HCT116 (cell line): ENCODE measurements at regions not wholly inside any gene's neighbourhood (a gene's known extent, or its start where the extent isn't known, plus 50 kb on each side); places are given as distances from the start of the nearest gene placed in this dataset.

ENCODE experiments used
- ATAC-seq: fragments of 200-7000 bp; cut with Tn5 transposase; 2 replicates; pipeline ENCODE4 v1.9.1; 2020; ENCODE audit warnings: mild to moderate bottlenecking, moderate library complexity
- BruUV-seq: library from RNA; stranded (reverse); fragments of 400-500 nt; replicated peaks from 2 replicates; lab custom pipeline; 2021; lab: Mats Ljungman, UMichigan
- CTCF ChIA-PET: fragments of 300-600 bp; sonication (Branson Sonifier 250); formaldehyde crosslinking; loops from one replicate; lab custom pipeline; 2021; ENCODE audit warnings: antibody characterized with exemption; lab: Charles Lee
- POLR2A ChIA-PET: fragments of 300-600, 350-600 bp; sonication (Branson Sonifier 250); formaldehyde crosslinking; loops from one replicate; lab custom pipeline; 2021; ENCODE audit warnings: antibody characterized with exemption; lab: Charles Lee
- RAD21 ChIA-PET, 2 experiments: fragments of 300-600 bp; sonication (Branson Sonifier 250); formaldehyde crosslinking; loops; one replicate each; lab custom pipeline; 2023; ENCODE audit warnings: low total read pairs in 2 of 2; ENCODE audit not compliant: uncharacterized antibody in 2 of 2, unreplicated experiment in 2 of 2, low non-redundant PET in 1 of 2; lab: Charles Lee
- DNase-seq: peaks from one replicate; pipeline ENCODE4 v3.0.0-alpha.2; 2010; ENCODE audit warnings: low read depth, low spot score
- H2AFZ ChIP-seq: fragments of 200-600 bp; shearing (Covaris generic), sonication (generic); 2 replicates; pipeline ENCODE4 v1.6.1; 2017; ENCODE audit warnings: low read depth, mixed run types, mixed read lengths, antibody characterized with exemption, low read length; ENCODE audit not compliant: poor library complexity, severe bottlenecking
- H3K27ac ChIP-seq: 2 replicates; pipeline ENCODE4 v1.5.1; 2012; ENCODE audit warnings: low read depth, low read length
- H3K27me3 ChIP-seq: fragments of 200-600 bp; sonication (generic); 2 replicates; pipeline ENCODE4 v1.6.1; 2016; ENCODE audit warnings: mixed run types, low read length, mixed read lengths; ENCODE audit not compliant: insufficient read depth
- H3K36me3 ChIP-seq, 2 experiments: fragments of 200-500 bp in 1 of 2; fragments of 200-600 bp in 1 of 2; sonication (Bioruptor generic) in 1 of 2; sonication (generic) in 1 of 2; 2 replicates each; pipeline versions ENCODE4 v1.5.1 to v1.6.1; 2014 to 2016; ENCODE audit warnings: low read length in 2 of 2, inconsistent platforms in 1 of 2, mixed read lengths in 1 of 2, mixed run types in 1 of 2; ENCODE audit not compliant: insufficient read depth in 2 of 2, control insufficient read depth in 1 of 2
- H3K4me1 ChIP-seq, 2 experiments: fragments of 200-600 bp in 1 of 2; sonication (generic) in 1 of 2; 2 replicates each; pipeline versions ENCODE4 v1.5.1 to v1.6.1; 2012 to 2017; ENCODE audit warnings: low read length in 2 of 2, inconsistent platforms in 1 of 2, mild to moderate bottlenecking in 1 of 2, mixed read lengths in 1 of 2, mixed run types in 1 of 2, moderate library complexity in 1 of 2; ENCODE audit not compliant: insufficient read depth in 2 of 2, control insufficient read depth in 1 of 2
- H3K4me2 ChIP-seq: fragments of 200-600 bp; sonication (generic); 2 replicates; pipeline ENCODE4 v1.6.1; 2017; ENCODE audit warnings: mixed run types, low read length, mixed read lengths
- H3K4me3 ChIP-seq, 2 experiments: fragments of 200-600 bp in 1 of 2; sonication (generic) in 1 of 2; replicated peaks in 1 of 2; 2 replicates each; pipeline ENCODE4 v1.5.1; 2011 to 2016; ENCODE audit warnings: low read length in 2 of 2, control low read depth in 1 of 2, low read depth in 1 of 2, mild to moderate bottlenecking in 1 of 2, mixed read lengths in 1 of 2, mixed run types in 1 of 2
- H3K79me2 ChIP-seq: fragments of 200-600 bp; sonication (generic); 2 replicates; pipeline ENCODE4 v1.6.1; 2017; ENCODE audit warnings: mild to moderate bottlenecking, mixed run types, low read length, moderate library complexity, mixed read lengths; ENCODE audit not compliant: insufficient read depth
- H3K9ac ChIP-seq: fragments of 200-600 bp; sonication (generic); 2 replicates; pipeline ENCODE4 v1.6.1; 2016; ENCODE audit warnings: low read length, mixed read lengths
- H3K9me2 ChIP-seq: fragments of 200-600 bp; sonication (generic), shearing (Covaris generic); 2 replicates; pipeline ENCODE4 v1.6.1; 2017; ENCODE audit warnings: mixed run types, mild to moderate bottlenecking, moderate library complexity; ENCODE audit not compliant: insufficient read depth
- H3K9me3 ChIP-seq, 2 experiments: fragments of 200-500 bp in 1 of 2; fragments of 200-600 bp in 1 of 2; sonication (Bioruptor generic) in 1 of 2; sonication (generic) in 1 of 2; 2 replicates each; pipeline ENCODE4 v1.6.1; 2014 to 2017; ENCODE audit warnings: low read length in 2 of 2, mixed read lengths in 2 of 2, inconsistent platforms in 1 of 2, low read depth in 1 of 2, mild to moderate bottlenecking in 1 of 2, mixed run types in 1 of 2, moderate library complexity in 1 of 2; ENCODE audit not compliant: control insufficient read depth in 1 of 2, insufficient read depth in 1 of 2
- H4K20me1 ChIP-seq: fragments of 200-600 bp; sonication (generic), shearing (Covaris generic); 2 replicates; pipeline ENCODE4 v1.6.1; 2017; ENCODE audit warnings: mixed run types, mild to moderate bottlenecking, moderate library complexity; ENCODE audit not compliant: insufficient read depth
- CBX3 ChIP-seq: IDR thresholded peaks from 2 replicates; pipeline ENCODE4 v1.6.1; 2012; ENCODE audit warnings: low read depth
- CEBPB ChIP-seq: IDR thresholded peaks from 2 replicates; pipeline ENCODE4 v1.6.1; 2012; ENCODE audit warnings: low read depth
- ELF1 ChIP-seq: IDR thresholded peaks from 2 replicates; pipeline ENCODE4 v1.6.1; 2012; ENCODE audit warnings: low read depth, borderline replicate concordance
- EZH2 ChIP-seq: fragments of 200-600 bp; sonication (generic); IDR thresholded peaks from 2 replicates; pipeline ENCODE4 v1.6.1; 2017; ENCODE audit warnings: antibody characterized with exemption, mixed run types
- FOSL1 ChIP-seq: IDR thresholded peaks from 2 replicates; pipeline ENCODE4 v1.6.1; 2012; ENCODE audit warnings: low read depth
- JUND ChIP-seq: IDR thresholded peaks from 2 replicates; pipeline ENCODE4 v1.6.1; 2012
- MAX ChIP-seq: IDR thresholded peaks from 2 replicates; pipeline ENCODE4 v1.6.1; 2012
- POLR2A ChIP-seq: IDR thresholded peaks from 2 replicates; pipeline ENCODE4 v1.7.0; 2011; ENCODE audit warnings: borderline replicate concordance; ENCODE audit not compliant: insufficient read depth, insufficient read length; ENCODE audit errors: extremely low read depth
- POLR2AphosphoS5 ChIP-seq: IDR thresholded peaks from 2 replicates; pipeline ENCODE4 v1.6.1; 2011; ENCODE audit warnings: mild to moderate bottlenecking, low read depth, low read length, moderate library complexity
- RAD21 ChIP-seq: IDR thresholded peaks from 2 replicates; pipeline ENCODE4 v1.6.1; 2012; ENCODE audit warnings: low read depth, mild to moderate bottlenecking
- SIN3A ChIP-seq: IDR thresholded peaks from 2 replicates; pipeline ENCODE4 v1.6.1; 2012; ENCODE audit warnings: low read depth
- SP1 ChIP-seq: IDR thresholded peaks from 2 replicates; pipeline ENCODE4 v1.6.1; 2012; ENCODE audit warnings: low read depth
- SRF ChIP-seq: IDR thresholded peaks from 2 replicates; pipeline ENCODE4 v1.6.1; 2012; ENCODE audit warnings: low read depth
- TCF7L2 ChIP-seq: IDR thresholded peaks from 2 replicates; pipeline ENCODE4 v1.7.0; 2011; ENCODE audit warnings: borderline replicate concordance, inconsistent platforms; ENCODE audit not compliant: insufficient read depth, insufficient read length; ENCODE audit errors: extremely low read depth
- ZBTB33 ChIP-seq: IDR thresholded peaks from 2 replicates; pipeline ENCODE4 v1.6.1; 2011; ENCODE audit warnings: mild to moderate bottlenecking, low read length, moderate library complexity; ENCODE audit not compliant: insufficient replicate concordance; ENCODE audit errors: extremely low read depth
- ZNF274 ChIP-seq: fragments of 200-500 bp; sonication (Bioruptor generic); IDR thresholded peaks from 2 replicates; pipeline ENCODE4 v1.6.1; 2014; ENCODE audit warnings: mild to moderate bottlenecking, low read depth, low read length, inconsistent platforms
- intact Hi-C: fragments of 100-400 bp; cut with micrococcal nuclease; formaldehyde crosslinking; loops from 2 replicates; pipeline ENCODE4 v1.10.0; 2022
- TF ChIP-seq, protein P1 (sequence below): IDR thresholded peaks from 2 replicates; pipeline ENCODE4 v1.6.1; 2012

DNA sequence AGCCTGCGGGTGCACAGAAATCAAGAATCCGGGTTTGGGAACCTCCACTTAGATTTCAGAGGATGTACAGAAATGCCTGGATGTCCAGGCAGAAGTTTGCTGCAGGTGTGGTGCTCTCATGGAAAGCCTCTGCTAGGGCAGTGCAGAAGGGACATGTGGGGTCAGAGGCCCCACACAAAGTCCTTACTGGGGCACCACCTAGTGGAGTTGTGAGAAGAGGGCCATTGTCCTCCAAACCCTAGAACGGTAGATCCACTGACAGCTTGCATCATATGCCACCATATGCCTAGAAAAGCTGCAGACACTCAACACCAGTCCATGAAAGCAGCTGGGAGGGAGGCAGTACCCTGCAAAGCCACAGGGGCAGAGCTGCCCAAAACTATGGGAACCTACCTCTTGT lies 833.0 kb downstream of the TMEM182 start:
- DNase-seq = no peak
- Histone ChIP-seq H3K36me3 (no peaks in the 10 kb centered on the region), H3K4me2 (no peak overlapping the region), H3K4me1 (no peaks in the 10 kb centered on the region), H3K9ac (no peak overlapping the region), H3K9me3 (peaks cover 15 to 25% of the 10 kb centered on the region in 2 experiments; a peak in 2 of 4 replicates), H3K79me2 (no peaks in the 10 kb centered on the region), H4K20me1 (no peaks in the 10 kb centered on the region), H3K9me2 (no peaks in the 10 kb centered on the region), H2AFZ (no peak overlapping the region), H3K4me3 (no peak overlapping the region), H3K27ac (no peak overlapping the region), H3K27me3 (no peaks in the 10 kb centered on the region)
- ChIA-PET POLR2A (no interaction called here), RAD21 (no interaction called here), CTCF (no interaction called here)
- TF ChIP-seq ZBTB33 = no peak
- no peak for TF ChIP-seq FOSL1
- TF ChIP-seq EZH2 = no peak
- TF ChIP-seq, protein P1, sequence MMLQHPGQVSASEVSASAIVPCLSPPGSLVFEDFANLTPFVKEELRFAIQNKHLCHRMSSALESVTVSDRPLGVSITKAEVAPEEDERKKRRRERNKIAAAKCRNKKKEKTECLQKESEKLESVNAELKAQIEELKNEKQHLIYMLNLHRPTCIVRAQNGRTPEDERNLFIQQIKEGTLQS = no peak
- TF ChIP-seq SIN3A = no peak
- BruUV-seq = no TSS peak
- intact Hi-C loops = no loop called here
- ATAC-seq = no peak

- no peaks in the 10 kb centered on the region for H3K27me3 ChIP-seq
- H2AFZ ChIP-seq = no peak overlapping the region
- no peak overlapping the region for H3K4me2 ChIP-seq
- intact Hi-C loops = no loop called here
- no peak overlapping the region for H3K9ac ChIP-seq
- no TSS peak for BruUV-seq
- H3K9me2 ChIP-seq = no peaks in the 10 kb centered on the region
- ChIA-PET POLR2A (no interaction called here), RAD21 (no interaction called here), CTCF (no interaction called here)
- H3K27ac ChIP-seq = no peak overlapping the region
- no peaks in the 10 kb centered on the region for H3K79me2 ChIP-seq
- DNase-seq (no peak), ATAC-seq (no peak)
- no peaks in the 10 kb centered on the region for H3K36me3 ChIP-seq
- no peaks in the 10 kb centered on the region for H3K4me1 ChIP-seq
- peaks cover 14% of the 10 kb centered on the region in 2 experiments; a peak in 2 of 4 replicates for H3K9me3 ChIP-seq
- H3K4me3 ChIP-seq = no peak overlapping the region
- no peaks in the 10 kb centered on the region; the same call in 1 of the 2 replicates for H4K20me1 ChIP-seq
- TF ChIP-seq SIN3A (no peak), ZBTB33 (no peak), MAX (no peak), ELF1 (no peak), POLR2A (no peak), EZH2 (no peak), SRF (no peak), CEBPB (no peak), RAD21 (no peak), ZNF274 (no peak), TCF7L2 (no peak), POLR2AphosphoS5 (no peak), JUND (no peak), CBX3 (no peak), SP1 (no peak)
These were observed 843.4 kb downstream of the TMEM182 start for GRCh38 chr2:103605071-103605780.
